Heart left ventricle (tissue), 13 donors: ENCODE measurements at regions not wholly inside any gene's neighbourhood (a gene's known extent, or its start where the extent isn't known, plus 50 kb on each side); places are given as distances from the start of the nearest gene placed in this dataset.
A peak's percentile ranks its signal among the peaks of the same experiment; 100 is the strongest.
"Not testable (repeated sequence)": the region's sequence is repeated elsewhere in the genome, so short reads cannot be mapped to it uniquely, and the experiment has no call there.

Source experiments
- POLR2A ChIP-seq, 2 donors: fragments of 450-650 bp; IDR thresholded peaks; one replicate each; pipeline ENCODE4 v1.6.1; 2017; ENCODE audit warnings: antibody characterized with exemption in 2 of 2, mild to moderate bottlenecking in 2 of 2, moderate library complexity in 2 of 2
- TF ChIP-seq, protein P1 (sequence below), 12 donors: fragments of 200-600 bp; sonication (generic) in 4 of 12; IDR thresholded peaks; one replicate each; pipeline versions ENCODE4 v1.5.0 to v1.8.0; 2018 to 2022; ENCODE audit warnings: antibody characterized with exemption in 12 of 12, mild to moderate bottlenecking in 5 of 12
- donor health status: ischemic (EF 13 %, LVEDD 7.1; RV severe dilation, severe dysfunction).
- donor health status: DM: no; HTN: yes; CAD: no.
- donor health status: DM: no; HTN: no; CAD: no.
- donor health status: ischemic (EF 25% LVEDD 6.9; RV normal size, moderate dysfunction).
- donor health status: ischemic (EF 25% LVEDD 5.7; RV mildly dilated, moderate dysfunction).
- donor health status: ischemic (EF 35%, LVEDD 5.7; RV mildly dilated, moderate dysfunction).
- donor health status: nonischemic (EF 11% LVEDD 7.7; RV severe dilation, severe dysfunction).
- donor health status: DM: yes; HTN: yes; CAD: no.
- donor health status: PGD.
- donor health status: ischemic (EF 29% LVEDD 5.4; RV normal size, mild dysfunction).
- donor health status: nonischemic (EF 23%, LVEDD 6.1; RV moderate dilation, normal function).

DNA sequence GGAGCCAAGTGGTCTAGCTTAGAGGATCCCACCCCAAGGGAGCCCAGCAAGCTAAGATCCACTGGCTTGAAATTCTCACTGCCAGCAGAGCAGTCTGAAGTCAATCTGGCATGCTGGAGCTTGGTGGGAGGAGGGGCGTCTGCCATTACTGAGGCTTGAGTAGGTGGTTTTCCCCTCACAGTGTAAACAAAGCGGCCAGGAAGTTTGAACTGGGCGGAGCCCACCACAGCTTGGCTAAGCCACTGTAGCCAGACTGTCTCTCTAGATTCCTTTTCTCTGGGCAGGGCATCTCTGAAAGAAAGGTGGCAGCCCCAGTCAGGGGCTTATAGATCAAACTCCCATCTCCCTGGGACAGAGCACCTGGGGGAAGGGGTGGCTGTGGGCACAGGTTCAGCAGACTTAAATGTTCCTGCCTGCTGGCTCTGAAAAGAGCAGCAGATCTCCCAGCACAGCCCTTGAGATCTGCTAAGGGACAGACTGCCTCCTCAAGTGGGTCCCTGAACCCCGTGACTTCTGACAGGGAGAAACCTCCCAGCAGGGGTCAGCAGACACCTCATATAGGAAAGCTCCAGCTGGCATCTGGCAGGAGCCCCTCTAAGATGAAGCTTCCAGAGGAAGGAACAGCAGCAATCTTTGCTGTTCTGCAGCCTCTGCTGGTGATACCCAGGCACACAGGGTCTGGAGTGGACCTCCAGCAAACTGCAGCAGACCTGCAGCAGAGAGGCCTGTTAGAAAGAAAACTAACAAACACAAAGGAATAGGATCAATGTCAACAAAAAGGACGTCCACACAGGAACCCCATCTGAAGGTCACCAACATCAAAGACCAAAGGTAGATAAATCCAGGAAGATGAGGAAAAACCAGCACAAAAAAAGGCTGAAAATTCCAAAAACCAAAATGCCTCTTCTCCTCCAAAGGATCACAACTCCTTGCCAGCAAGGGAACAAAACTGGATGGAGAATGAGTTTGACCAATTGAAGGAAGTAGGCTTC lies 215.6 kb upstream of the TET2 start:
- TF ChIP-seq, protein P1, sequence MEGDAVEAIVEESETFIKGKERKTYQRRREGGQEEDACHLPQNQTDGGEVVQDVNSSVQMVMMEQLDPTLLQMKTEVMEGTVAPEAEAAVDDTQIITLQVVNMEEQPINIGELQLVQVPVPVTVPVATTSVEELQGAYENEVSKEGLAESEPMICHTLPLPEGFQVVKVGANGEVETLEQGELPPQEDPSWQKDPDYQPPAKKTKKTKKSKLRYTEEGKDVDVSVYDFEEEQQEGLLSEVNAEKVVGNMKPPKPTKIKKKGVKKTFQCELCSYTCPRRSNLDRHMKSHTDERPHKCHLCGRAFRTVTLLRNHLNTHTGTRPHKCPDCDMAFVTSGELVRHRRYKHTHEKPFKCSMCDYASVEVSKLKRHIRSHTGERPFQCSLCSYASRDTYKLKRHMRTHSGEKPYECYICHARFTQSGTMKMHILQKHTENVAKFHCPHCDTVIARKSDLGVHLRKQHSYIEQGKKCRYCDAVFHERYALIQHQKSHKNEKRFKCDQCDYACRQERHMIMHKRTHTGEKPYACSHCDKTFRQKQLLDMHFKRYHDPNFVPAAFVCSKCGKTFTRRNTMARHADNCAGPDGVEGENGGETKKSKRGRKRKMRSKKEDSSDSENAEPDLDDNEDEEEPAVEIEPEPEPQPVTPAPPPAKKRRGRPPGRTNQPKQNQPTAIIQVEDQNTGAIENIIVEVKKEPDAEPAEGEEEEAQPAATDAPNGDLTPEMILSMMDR (IDR thresholded peaks at IDR 0.05): peak in 5 of 12 donors; percentile 17 to 36 (median 26)
- not testable (repeated sequence) for TF ChIP-seq POLR2A (IDR thresholded peaks at IDR 0.05)
